Chondrocyte (in vitro differentiated cells): ENCODE measurements at regions not wholly inside any gene's neighbourhood (a gene's known extent, or its start where the extent isn't known, plus 50 kb on each side); places are given as distances from the start of the nearest gene placed in this dataset.

ENCODE experiments used
- DNase-seq: peaks from one replicate; pipeline ENCODE4 v3.0.0; 2021; ENCODE audit warnings: mixed read lengths, low spot score
- H3K27ac Mint-ChIP-seq: one replicate; pipeline ENCODE4 v1.8.0; 2021; ENCODE audit warnings: mild to moderate bottlenecking, moderate library complexity, mixed read lengths; ENCODE audit not compliant: unreplicated experiment
- H3K27me3 Mint-ChIP-seq: 2 replicates; pipeline ENCODE4 v1.8.0; 2021; ENCODE audit warnings: low read depth, mixed read lengths
- H3K36me3 Mint-ChIP-seq: 2 replicates; pipeline ENCODE4 v1.8.0; 2021; ENCODE audit warnings: low read depth, mixed read lengths
- H3K4me1 Mint-ChIP-seq: 2 replicates; pipeline ENCODE4 v1.8.0; 2021; ENCODE audit warnings: low read depth, mild to moderate bottlenecking, mixed read lengths
- H3K4me3 Mint-ChIP-seq: one replicate; pipeline ENCODE4 v1.8.0; 2021; ENCODE audit warnings: mild to moderate bottlenecking, moderate library complexity, mixed read lengths; ENCODE audit not compliant: unreplicated experiment
- H3K9me3 Mint-ChIP-seq: 2 replicates; pipeline ENCODE4 v1.8.0; 2021; ENCODE audit warnings: low read depth, mixed read lengths
- CTCF ChIP-seq: fragments of 200-600 bp; sonication (generic); IDR thresholded peaks from 2 replicates; pipeline ENCODE4 v1.5.0; 2021; ENCODE audit warnings: antibody characterized with exemption, mild to moderate bottlenecking, moderate library complexity

- TF ChIP-seq CTCF: no peak
- Mint-ChIP-seq H3K36me3 (no peaks in the 10 kb centered on the region), H3K27me3 (peaks cover 5% of the 10 kb centered on the region), H3K9me3 (no peaks in the 10 kb centered on the region), H3K4me1 (no peaks in the 10 kb centered on the region), H3K4me3 (no peak overlapping the region), H3K27ac (no peak overlapping the region)
- DNase-seq: no peak
Measured at GRCh38 chr3:117495620-117496019, 786.0 kb downstream of the TUSC7 start.

GRCh38 chr3:117499189-117499870, 789.8 kb downstream of the TUSC7 start:
- H3K4me1 Mint-ChIP-seq: no peaks in the 10 kb centered on the region
- H3K27ac Mint-ChIP-seq: no peak overlapping the region
- no peak for DNase-seq
- no peaks in the 10 kb centered on the region for H3K27me3 Mint-ChIP-seq
- H3K9me3 Mint-ChIP-seq: no peaks in the 10 kb centered on the region
- no peak for TF ChIP-seq CTCF
- no peaks in the 10 kb centered on the region for H3K36me3 Mint-ChIP-seq
- no peak overlapping the region for H3K4me3 Mint-ChIP-seq

GRCh38 chr3:117507958-117508357, 798.4 kb downstream of the TUSC7 start:
- H3K27ac Mint-ChIP-seq: no peak overlapping the region
- H3K27me3 Mint-ChIP-seq: peaks cover 8% of the 10 kb centered on the region

GRCh38 chr3:117509858-117510257, 800.3 kb downstream of the TUSC7 start:
- no peak for TF ChIP-seq CTCF
- H3K4me3 Mint-ChIP-seq: no peak overlapping the region
- H3K9me3 Mint-ChIP-seq: no peaks in the 10 kb centered on the region
- DNase-seq: no peak
- no peak overlapping the region for H3K27ac Mint-ChIP-seq
- H3K36me3 Mint-ChIP-seq: no peaks in the 10 kb centered on the region
- H3K4me1 Mint-ChIP-seq: peaks cover 3% of the 10 kb centered on the region
- H3K27me3 Mint-ChIP-seq: peaks cover 9% of the 10 kb centered on the region

More at GRCh38 chr3:117507958-117508357, 798.4 kb downstream of the TUSC7 start:
- no peak for DNase-seq
- Mint-ChIP-seq H3K36me3 (no peaks in the 10 kb centered on the region), H3K9me3 (no peaks in the 10 kb centered on the region), H3K4me1 (peaks cover under 1% of the 10 kb centered on the region), H3K4me3 (no peak overlapping the region)
- no peak for TF ChIP-seq CTCF

GRCh38 chr3:117510396-117510795, 800.8 kb downstream of the TUSC7 start:
- no peak for TF ChIP-seq CTCF
- Mint-ChIP-seq H3K9me3 (no peaks in the 10 kb centered on the region), H3K4me3 (no peak overlapping the region), H3K4me1 (peaks cover 3% of the 10 kb centered on the region), H3K36me3 (no peaks in the 10 kb centered on the region), H3K27ac (no peak overlapping the region), H3K27me3 (peaks cover 9% of the 10 kb centered on the region)
- DNase-seq: no peak
